ENCODE measurements at regions not wholly inside any gene's neighbourhood (a gene's known extent, or its start where the extent isn't known, plus 50 kb on each side); places are given as distances from the start of the nearest gene placed in this dataset.
"Not testable (repeated sequence)": the region's sequence is repeated elsewhere in the genome, so short reads cannot be mapped to it uniquely, and the experiment has no call there.

DNA sequence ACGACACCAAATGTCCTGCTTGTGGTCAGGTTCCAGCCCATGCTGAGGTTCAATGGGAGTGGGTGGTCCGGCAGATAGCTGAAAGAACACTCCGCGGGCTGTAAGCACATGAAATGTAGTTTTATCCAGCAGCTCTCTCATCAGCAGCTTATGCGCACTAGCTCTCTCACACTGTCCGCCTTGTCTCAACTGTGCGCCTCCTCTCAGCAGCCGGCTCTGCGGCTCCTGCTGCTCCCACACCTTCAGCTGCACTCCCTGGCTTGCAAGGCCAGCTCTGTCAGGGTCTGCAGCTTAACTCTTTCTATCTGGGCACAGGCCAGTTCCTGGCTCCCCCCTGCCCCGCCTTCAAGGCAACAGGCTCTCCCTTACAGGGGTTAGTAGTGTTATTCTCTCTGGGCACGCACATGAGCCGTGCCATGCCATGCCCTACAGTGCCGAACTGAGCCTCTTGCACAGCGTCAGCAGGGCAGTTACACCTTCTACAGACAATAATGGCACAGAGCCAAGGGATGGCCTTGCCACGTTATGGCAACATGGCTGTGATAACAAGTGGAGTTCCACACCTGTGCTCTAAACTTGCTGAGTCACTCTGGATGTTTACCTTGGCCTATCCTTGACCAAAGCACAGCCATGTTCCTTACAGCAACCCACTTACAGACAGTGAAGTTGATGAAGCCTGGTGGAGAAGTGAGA is 84.0 kb upstream of the LRFN2 start:
- TF ChIP-seq, protein P1, sequence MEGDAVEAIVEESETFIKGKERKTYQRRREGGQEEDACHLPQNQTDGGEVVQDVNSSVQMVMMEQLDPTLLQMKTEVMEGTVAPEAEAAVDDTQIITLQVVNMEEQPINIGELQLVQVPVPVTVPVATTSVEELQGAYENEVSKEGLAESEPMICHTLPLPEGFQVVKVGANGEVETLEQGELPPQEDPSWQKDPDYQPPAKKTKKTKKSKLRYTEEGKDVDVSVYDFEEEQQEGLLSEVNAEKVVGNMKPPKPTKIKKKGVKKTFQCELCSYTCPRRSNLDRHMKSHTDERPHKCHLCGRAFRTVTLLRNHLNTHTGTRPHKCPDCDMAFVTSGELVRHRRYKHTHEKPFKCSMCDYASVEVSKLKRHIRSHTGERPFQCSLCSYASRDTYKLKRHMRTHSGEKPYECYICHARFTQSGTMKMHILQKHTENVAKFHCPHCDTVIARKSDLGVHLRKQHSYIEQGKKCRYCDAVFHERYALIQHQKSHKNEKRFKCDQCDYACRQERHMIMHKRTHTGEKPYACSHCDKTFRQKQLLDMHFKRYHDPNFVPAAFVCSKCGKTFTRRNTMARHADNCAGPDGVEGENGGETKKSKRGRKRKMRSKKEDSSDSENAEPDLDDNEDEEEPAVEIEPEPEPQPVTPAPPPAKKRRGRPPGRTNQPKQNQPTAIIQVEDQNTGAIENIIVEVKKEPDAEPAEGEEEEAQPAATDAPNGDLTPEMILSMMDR (conservative IDR thresholded peaks at IDR 0.05; ENCODE audit: low read depth) = no peak
- ChIA-PET POLR2A (ENCODE audit: low non-redundant PET) (no interaction called here), CTCF (interaction anchor here (0.6 kb wide), 1 partner anchor 780 kb away, joined by 3 read pairs; no protein-coding TSS in a partner anchor)
- no peak for DNase-seq (ENCODE audit: low spot score)
- H3K27ac ChIP-seq = no peak overlapping the region

DNA sequence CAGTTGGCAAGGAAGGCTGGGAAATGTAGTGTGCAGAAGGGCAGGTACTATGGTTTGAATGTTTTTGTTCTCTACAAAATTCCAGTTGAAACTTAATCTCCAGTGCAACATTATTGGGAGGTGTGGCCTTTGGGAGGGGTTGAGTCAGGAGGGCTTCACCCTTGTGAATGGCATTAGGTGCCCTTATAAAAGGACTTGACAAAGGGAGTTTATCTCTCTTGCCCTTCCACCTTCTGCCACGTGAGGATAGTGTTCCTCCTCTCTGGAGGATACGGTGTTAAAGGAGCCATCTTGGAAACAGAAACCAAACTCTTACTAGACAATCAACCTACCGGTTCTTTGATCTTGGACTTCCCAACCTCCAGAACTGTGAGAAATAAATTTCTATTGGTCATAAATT is 82.2 kb upstream of the LRFN2 start:
- CTCF ChIA-PET = no interaction called here
- TF ChIP-seq, protein P1 (conservative IDR thresholded peaks at IDR 0.05; ENCODE audit: low read depth) = no peak
- no peak overlapping the region for H3K27ac ChIP-seq
- POLR2A ChIA-PET (ENCODE audit: low non-redundant PET) = no interaction called here
- no peak for DNase-seq (ENCODE audit: low spot score)

DNA sequence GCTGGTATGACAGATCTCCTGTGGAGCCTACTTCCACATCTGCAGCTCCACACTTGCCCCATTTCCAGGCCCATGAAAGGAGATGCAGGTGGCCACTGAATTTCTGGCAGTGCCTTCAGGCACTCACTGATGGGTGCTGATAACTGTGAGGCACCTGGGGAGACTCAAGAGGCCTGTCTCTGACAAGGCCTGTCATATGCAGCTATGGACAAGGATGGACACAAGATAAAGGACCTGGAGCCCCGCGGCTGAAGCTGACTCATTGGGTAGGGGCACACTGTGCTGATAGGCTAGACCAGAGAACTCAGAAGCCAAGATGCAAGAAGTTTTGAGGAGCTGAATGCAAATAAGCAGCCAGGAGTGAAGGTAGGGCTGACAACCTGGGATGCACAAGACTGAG is 81.0 kb upstream of the LRFN2 start:
- POLR2A ChIA-PET (ENCODE audit: low non-redundant PET) = no interaction called here
- DNase-seq (ENCODE audit: low spot score) = no peak
- CTCF ChIA-PET = interaction anchor here (1.0 kb wide), 1 partner anchor 289 kb away, joined by 3 read pairs; no protein-coding TSS in a partner anchor
- no peak overlapping the region for H3K27ac ChIP-seq
- TF ChIP-seq, protein P1 (conservative IDR thresholded peaks at IDR 0.05; ENCODE audit: low read depth) = no peak

DNA sequence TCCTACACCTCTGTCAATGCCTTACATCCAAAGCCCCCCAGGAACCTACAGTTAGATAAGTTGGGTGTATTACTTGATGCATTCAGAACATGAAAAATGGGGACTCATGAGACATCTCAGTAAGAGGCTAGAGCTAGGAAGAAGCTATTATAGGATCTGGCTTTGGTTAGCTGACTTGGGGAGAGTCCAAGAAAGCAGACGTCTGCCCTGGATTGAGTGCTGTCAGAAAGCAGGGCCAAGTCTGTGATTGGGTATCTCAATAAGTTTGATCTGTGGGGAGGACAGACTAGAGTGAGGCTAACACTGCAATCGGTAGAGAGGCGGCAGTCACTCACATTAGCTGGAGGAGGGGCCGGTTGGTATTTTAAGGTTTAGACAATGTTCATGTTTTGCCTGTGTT is 79.4 kb upstream of the LRFN2 start:
- TF ChIP-seq, protein P1 (conservative IDR thresholded peaks at IDR 0.05; ENCODE audit: low read depth) = no peak
- CTCF ChIA-PET = no interaction called here
- H3K27ac ChIP-seq = no peak overlapping the region
- POLR2A ChIA-PET (ENCODE audit: low non-redundant PET) = no interaction called here
- DNase-seq (ENCODE audit: low spot score) = no peak

DNA sequence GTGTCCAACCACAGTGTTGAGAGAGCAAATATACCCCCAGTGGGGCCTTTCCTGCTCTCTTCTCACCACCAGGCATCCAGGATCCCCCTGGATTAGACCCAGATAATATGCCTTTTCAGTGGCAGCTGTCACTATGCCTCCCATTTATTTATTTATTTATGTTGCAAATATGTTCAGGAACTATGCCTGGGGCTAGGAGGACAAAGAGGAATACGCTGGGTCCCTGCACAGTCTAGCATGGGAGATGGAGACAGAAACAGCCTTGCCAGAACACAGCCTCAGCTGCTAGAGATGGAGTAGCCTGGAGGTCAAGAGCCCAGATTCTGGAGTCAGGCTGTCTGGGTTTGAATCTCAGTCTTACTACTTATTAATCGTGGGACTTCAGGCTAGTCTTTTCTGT is 74.6 kb upstream of the LRFN2 start:
- TF ChIP-seq, protein P1 (conservative IDR thresholded peaks at IDR 0.05; ENCODE audit: low read depth) = no peak
- no peak overlapping the region for H3K27ac ChIP-seq
- ChIA-PET CTCF (no interaction called here), POLR2A (ENCODE audit: low non-redundant PET) (no interaction called here)
- no peak for DNase-seq (ENCODE audit: low spot score)

DNA sequence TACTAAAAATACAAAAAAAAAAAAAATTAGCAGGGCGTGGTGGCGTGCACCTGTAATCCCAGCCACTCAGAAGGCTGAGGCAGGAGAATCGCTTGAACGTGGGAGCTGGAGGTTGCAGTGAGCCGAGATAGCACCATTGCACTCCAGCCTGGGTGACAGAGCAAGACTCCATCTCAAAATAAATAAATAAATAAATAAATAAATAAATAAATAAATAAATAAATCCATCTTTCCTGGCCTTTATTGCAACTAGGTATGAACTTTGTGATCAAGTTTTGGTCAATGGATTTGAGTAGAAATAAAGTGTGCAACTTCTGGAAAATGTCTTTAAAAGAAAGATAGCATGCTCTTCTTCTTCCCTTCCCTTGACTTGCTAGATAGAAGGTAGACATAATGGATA is 69.6 kb upstream of the LRFN2 start:
- H3K27ac ChIP-seq; CTCF ChIA-PET; DNase-seq (ENCODE audit: low spot score); POLR2A ChIA-PET (ENCODE audit: low non-redundant PET): not testable (repeated sequence)

DNA sequence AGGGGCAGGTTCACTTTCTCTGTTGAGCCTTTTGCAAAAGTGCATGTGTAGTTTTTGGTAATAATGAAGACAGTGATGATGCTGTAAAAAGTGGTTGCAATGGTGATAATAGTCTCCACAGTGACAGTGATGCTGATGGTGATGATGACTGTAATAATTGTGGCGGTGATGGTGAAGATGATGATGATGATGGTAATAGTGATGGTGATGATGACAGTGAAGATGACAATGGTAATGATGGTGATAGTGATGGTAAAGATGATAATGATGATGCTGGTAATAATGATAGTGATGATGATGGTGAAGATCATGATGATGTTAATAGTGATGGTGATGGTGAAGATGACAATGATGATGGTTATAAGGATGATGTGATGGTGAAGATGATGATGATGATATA is 67.7 kb upstream of the LRFN2 start:
- no peak overlapping the region for H3K27ac ChIP-seq
- no peak for DNase-seq (ENCODE audit: low spot score)
- TF ChIP-seq, protein P1 (conservative IDR thresholded peaks at IDR 0.05; ENCODE audit: low read depth) = no peak
- ChIA-PET CTCF (no interaction called here), POLR2A (ENCODE audit: low non-redundant PET) (no interaction called here)
